ENCODE measurements at regions not wholly inside any gene's neighbourhood (a gene's known extent, or its start where the extent isn't known, plus 50 kb on each side); places are given as distances from the start of the nearest gene placed in this dataset.

DNA sequence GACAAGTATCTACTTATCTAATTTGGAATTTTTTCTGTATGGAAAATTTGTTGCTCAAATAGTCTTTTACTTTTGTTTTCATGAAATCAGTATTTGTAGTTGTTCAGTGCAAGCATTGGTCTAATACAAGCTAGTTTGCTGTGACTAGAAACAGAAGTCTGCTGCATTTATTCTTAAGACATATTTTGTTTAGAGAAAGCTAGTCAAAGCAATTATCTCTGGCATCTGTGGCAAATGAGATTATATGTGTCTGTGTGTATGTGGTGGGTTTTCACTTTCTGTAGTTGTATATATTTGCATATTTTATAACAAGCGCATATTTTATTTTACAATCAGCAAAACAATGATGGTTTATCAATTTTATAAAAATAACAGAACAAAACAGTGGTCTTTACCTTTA lies 96.0 kb upstream of the SIAH1 start:
- Histone ChIP-seq H3K27me3 (ENCODE audit: control insufficient read depth, insufficient read depth, low read length) (no peaks in the 10 kb centered on the region), H3K9me3 (ENCODE audit: control insufficient read depth, insufficient read depth, low read depth, low read length) (no peaks in the 10 kb centered on the region), H3K36me3 (ENCODE audit: control insufficient read depth, insufficient read depth, low read length) (no peaks in the 10 kb centered on the region), H3K4me3 (ENCODE audit: low read depth in 2 of 2, low read length in 2 of 2) (no peak overlapping the region), H3K27ac (ENCODE audit: low read length) (no peak overlapping the region), H3K4me1 (ENCODE audit: control insufficient read depth, insufficient read depth, low read length) (no peaks in the 10 kb centered on the region)
- ChIA-PET CTCF (no interaction called here), POLR2A (no interaction called here)
- DNase-seq (ENCODE audit: low read depth, low spot score) (no peak), ATAC-seq (no peak)
- intact Hi-C loops (cut with micrococcal nuclease; ENCODE audit: unreplicated experiment) (no loop called here), in situ Hi-C loops (cut with HindIII; ENCODE audit: low pct_unique_long_range_greater_than_20kb, low sequenced_read_pairs) (no loop called here)
- no TSS peak for BruUV-seq (replicated peaks)
- TF ChIP-seq, protein P1, sequence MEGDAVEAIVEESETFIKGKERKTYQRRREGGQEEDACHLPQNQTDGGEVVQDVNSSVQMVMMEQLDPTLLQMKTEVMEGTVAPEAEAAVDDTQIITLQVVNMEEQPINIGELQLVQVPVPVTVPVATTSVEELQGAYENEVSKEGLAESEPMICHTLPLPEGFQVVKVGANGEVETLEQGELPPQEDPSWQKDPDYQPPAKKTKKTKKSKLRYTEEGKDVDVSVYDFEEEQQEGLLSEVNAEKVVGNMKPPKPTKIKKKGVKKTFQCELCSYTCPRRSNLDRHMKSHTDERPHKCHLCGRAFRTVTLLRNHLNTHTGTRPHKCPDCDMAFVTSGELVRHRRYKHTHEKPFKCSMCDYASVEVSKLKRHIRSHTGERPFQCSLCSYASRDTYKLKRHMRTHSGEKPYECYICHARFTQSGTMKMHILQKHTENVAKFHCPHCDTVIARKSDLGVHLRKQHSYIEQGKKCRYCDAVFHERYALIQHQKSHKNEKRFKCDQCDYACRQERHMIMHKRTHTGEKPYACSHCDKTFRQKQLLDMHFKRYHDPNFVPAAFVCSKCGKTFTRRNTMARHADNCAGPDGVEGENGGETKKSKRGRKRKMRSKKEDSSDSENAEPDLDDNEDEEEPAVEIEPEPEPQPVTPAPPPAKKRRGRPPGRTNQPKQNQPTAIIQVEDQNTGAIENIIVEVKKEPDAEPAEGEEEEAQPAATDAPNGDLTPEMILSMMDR (IDR thresholded peaks at IDR 0.05): no peak
- TF ChIP-seq, protein P2, sequence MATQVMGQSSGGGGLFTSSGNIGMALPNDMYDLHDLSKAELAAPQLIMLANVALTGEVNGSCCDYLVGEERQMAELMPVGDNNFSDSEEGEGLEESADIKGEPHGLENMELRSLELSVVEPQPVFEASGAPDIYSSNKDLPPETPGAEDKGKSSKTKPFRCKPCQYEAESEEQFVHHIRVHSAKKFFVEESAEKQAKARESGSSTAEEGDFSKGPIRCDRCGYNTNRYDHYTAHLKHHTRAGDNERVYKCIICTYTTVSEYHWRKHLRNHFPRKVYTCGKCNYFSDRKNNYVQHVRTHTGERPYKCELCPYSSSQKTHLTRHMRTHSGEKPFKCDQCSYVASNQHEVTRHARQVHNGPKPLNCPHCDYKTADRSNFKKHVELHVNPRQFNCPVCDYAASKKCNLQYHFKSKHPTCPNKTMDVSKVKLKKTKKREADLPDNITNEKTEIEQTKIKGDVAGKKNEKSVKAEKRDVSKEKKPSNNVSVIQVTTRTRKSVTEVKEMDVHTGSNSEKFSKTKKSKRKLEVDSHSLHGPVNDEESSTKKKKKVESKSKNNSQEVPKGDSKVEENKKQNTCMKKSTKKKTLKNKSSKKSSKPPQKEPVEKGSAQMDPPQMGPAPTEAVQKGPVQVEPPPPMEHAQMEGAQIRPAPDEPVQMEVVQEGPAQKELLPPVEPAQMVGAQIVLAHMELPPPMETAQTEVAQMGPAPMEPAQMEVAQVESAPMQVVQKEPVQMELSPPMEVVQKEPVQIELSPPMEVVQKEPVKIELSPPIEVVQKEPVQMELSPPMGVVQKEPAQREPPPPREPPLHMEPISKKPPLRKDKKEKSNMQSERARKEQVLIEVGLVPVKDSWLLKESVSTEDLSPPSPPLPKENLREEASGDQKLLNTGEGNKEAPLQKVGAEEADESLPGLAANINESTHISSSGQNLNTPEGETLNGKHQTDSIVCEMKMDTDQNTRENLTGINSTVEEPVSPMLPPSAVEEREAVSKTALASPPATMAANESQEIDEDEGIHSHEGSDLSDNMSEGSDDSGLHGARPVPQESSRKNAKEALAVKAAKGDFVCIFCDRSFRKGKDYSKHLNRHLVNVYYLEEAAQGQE (IDR thresholded peaks at IDR 0.05; ENCODE audit: insufficient read depth in 1 of 2, low read depth in 2 of 2, low read length in 1 of 2): no peak
- no peak for TF ChIP-seq POLR2AphosphoS5 (IDR thresholded peaks at IDR 0.05; ENCODE audit: low read depth, low read length)
- TF ChIP-seq SIN3A (IDR thresholded peaks at IDR 0.05; ENCODE audit: borderline replicate concordance, insufficient read depth, low read depth, low read length): no peak
- no peak for TF ChIP-seq TCF7L2 (IDR thresholded peaks at IDR 0.05; ENCODE audit: low read depth, low read length)

DNA sequence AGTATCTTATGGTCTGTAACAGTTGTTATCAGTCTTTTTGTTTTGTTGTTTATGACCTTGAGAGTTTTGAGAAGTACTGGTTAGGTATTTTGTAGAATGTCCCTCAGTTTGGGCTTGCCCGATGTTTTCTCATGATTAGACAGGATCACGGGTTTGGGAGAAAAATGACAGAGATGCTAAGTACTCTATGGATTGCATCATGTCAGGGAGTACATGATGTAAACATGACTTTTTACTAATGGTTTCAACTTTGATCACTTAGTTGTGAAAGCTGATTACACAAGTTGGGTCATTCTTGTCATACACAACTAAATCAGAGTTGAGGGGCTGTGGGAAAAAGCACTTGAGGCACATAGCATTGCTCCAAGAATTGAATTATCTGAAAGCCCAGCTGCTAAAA lies 94.7 kb upstream of the SIAH1 start:
- BruUV-seq (replicated peaks): no TSS peak
- POLR2A ChIA-PET: no interaction called here
- in situ Hi-C loops (cut with HindIII; ENCODE audit: low pct_unique_long_range_greater_than_20kb, low sequenced_read_pairs): no loop called here
- TF ChIP-seq SIN3A (IDR thresholded peaks at IDR 0.05; ENCODE audit: borderline replicate concordance, insufficient read depth, low read depth, low read length) (no peak), TCF7L2 (IDR thresholded peaks at IDR 0.05; ENCODE audit: low read depth, low read length) (no peak)
- TF ChIP-seq, protein P1 (IDR thresholded peaks at IDR 0.05): no peak
- TF ChIP-seq, protein P2 (IDR thresholded peaks at IDR 0.05; ENCODE audit: insufficient read depth in 1 of 2, low read depth in 2 of 2, low read length in 1 of 2): no peak
- DNase-seq (ENCODE audit: low read depth, low spot score) (no peak), ATAC-seq (no peak)
- intact Hi-C loops (cut with micrococcal nuclease; ENCODE audit: unreplicated experiment): no loop called here
- CTCF ChIA-PET: interaction anchor here (0.6 kb wide), 1 partner anchor 107 kb away, joined by 3 read pairs; no protein-coding TSS in a partner anchor
- Histone ChIP-seq H3K27me3 (ENCODE audit: control insufficient read depth, insufficient read depth, low read length) (no peaks in the 10 kb centered on the region), H3K4me3 (ENCODE audit: low read depth in 2 of 2, low read length in 2 of 2) (no peak overlapping the region), H3K27ac (ENCODE audit: low read length) (no peak overlapping the region), H3K4me1 (ENCODE audit: control insufficient read depth, insufficient read depth, low read length) (no peaks in the 10 kb centered on the region), H3K9me3 (ENCODE audit: control insufficient read depth, insufficient read depth, low read depth, low read length) (no peaks in the 10 kb centered on the region), H3K36me3 (ENCODE audit: control insufficient read depth, insufficient read depth, low read length) (no peaks in the 10 kb centered on the region)

Measured in Panc1 (cell line).